Peyer's patch (tissue), 4 donors: ENCODE measurements at regions not wholly inside any gene's neighbourhood (a gene's known extent, or its start where the extent isn't known, plus 50 kb on each side); places are given as distances from the start of the nearest gene placed in this dataset.

Experiments
- CTCF ChIP-seq, 6 experiments: fragments of 450-650 bp in 4 of 6; fragments of 200-600 bp in 2 of 6; sonication (generic) in 1 of 6; IDR thresholded peaks; one replicate each; pipeline ENCODE4 v1.5.1; 2017 to 2019; ENCODE audit warnings: antibody characterized with exemption in 6 of 6, mild to moderate bottlenecking in 3 of 6, moderate library complexity in 1 of 6
- POLR2A ChIP-seq, 2 donors: fragments of 450-650 bp; IDR thresholded peaks; one replicate each; pipeline ENCODE4 v1.5.1; 2017; ENCODE audit warnings: antibody characterized with exemption in 2 of 2, mild to moderate bottlenecking in 2 of 2, moderate library complexity in 2 of 2

GRCh38 chr1:94678202-94678848, 136.8 kb upstream of the F3 start:
- no peak for TF ChIP-seq POLR2A (IDR thresholded peaks at IDR 0.05)
- no peak for TF ChIP-seq CTCF (IDR thresholded peaks at IDR 0.05)
